IMR-90 (cell line): ENCODE measurements at regions not wholly inside any gene's neighbourhood (a gene's known extent, or its start where the extent isn't known, plus 50 kb on each side); places are given as distances from the start of the nearest gene placed in this dataset.

ENCODE experiments used
- ATAC-seq: fragments of 200-7000 bp; cut with Tn5 transposase; 2 replicates; pipeline ENCODE4 v1.9.1; 2020; ENCODE audit warnings: low read depth, mild to moderate bottlenecking, moderate library complexity
- BruUV-seq: library from RNA; stranded (reverse); fragments of 400-500 nt; replicated peaks from 2 replicates; lab custom pipeline; 2021; lab: Mats Ljungman, UMichigan
- CTCF ChIA-PET: fragments of 300-600 bp; formaldehyde crosslinking; extraction: SDS; loops from one replicate; lab custom pipeline; 2021; ENCODE audit warnings: antibody characterized with exemption; lab: Yijun Ruan, JAX
- POLR2A ChIA-PET: fragments of 300-600 bp; sonication (Branson Sonifier 250); formaldehyde crosslinking; loops from one replicate; lab custom pipeline; 2022; ENCODE audit warnings: antibody characterized with exemption; ENCODE audit not compliant: unreplicated experiment; lab: Charles Lee
- DNase-seq: peaks from one replicate; pipeline ENCODE4 v3.0.0; 2013
- H2AFZ ChIP-seq: replicated peaks from 2 replicates; pipeline ENCODE3; 2013; ENCODE audit warnings: low read length, mild to moderate bottlenecking; ENCODE audit not compliant: poor library complexity
- H2AK5ac ChIP-seq: 2 replicates; pipeline ENCODE4 v1.6.1; 2013; ENCODE audit warnings: low read depth, low read length, inconsistent platforms
- H2AK9ac ChIP-seq: replicated peaks from 2 replicates; pipeline ENCODE3; 2013; ENCODE audit warnings: mild to moderate bottlenecking, low read depth, low read length, moderate library complexity; ENCODE audit not compliant: poor library complexity
- H2BK120ac ChIP-seq: 2 replicates; pipeline ENCODE4 v1.6.1; 2013; ENCODE audit warnings: low read depth, low read length, inconsistent platforms
- H2BK15ac ChIP-seq: 3 replicates; pipeline ENCODE4 v1.6.1; 2013; ENCODE audit warnings: low read depth, low read length, inconsistent platforms
- H2BK20ac ChIP-seq: 2 replicates; pipeline ENCODE4 v1.6.1; 2013; ENCODE audit warnings: low read depth, mild to moderate bottlenecking, inconsistent platforms, low read length, moderate library complexity
- H2BK5ac ChIP-seq: 2 replicates; pipeline ENCODE4 v1.6.1; 2013; ENCODE audit warnings: mild to moderate bottlenecking, low read depth, low read length, inconsistent platforms; ENCODE audit not compliant: poor library complexity, severe bottlenecking
- H3K14ac ChIP-seq: replicated peaks from 2 replicates; pipeline ENCODE4 v1.6.1; 2013; ENCODE audit warnings: low read depth, low read length, inconsistent platforms
- H3K18ac ChIP-seq: 2 replicates; pipeline ENCODE4 v1.6.1; 2013; ENCODE audit warnings: low read depth, low read length, control low read depth
- H3K23ac ChIP-seq: 2 replicates; pipeline ENCODE4 v1.6.1; 2013; ENCODE audit warnings: low read depth, low read length, inconsistent platforms
- H3K27ac ChIP-seq: 2 replicates; pipeline ENCODE4 v1.5.1; 2013; ENCODE audit warnings: mild to moderate bottlenecking, control low read depth, low read length; ENCODE audit not compliant: insufficient read depth
- H3K27me3 ChIP-seq: 2 replicates; pipeline ENCODE4 v1.6.1; 2013; ENCODE audit warnings: low read length; ENCODE audit not compliant: control insufficient read depth, insufficient read depth
- H3K36me3 ChIP-seq: 2 replicates; pipeline ENCODE4 v1.6.1; 2013; ENCODE audit warnings: low read length, mixed read lengths; ENCODE audit not compliant: control insufficient read depth, insufficient read depth
- H3K4ac ChIP-seq: 2 replicates; pipeline ENCODE4 v1.6.1; 2013; ENCODE audit warnings: low read depth, low read length, inconsistent platforms
- H3K4me1 ChIP-seq: 2 replicates; pipeline ENCODE4 v1.6.1; 2013; ENCODE audit warnings: low read length, mixed read lengths; ENCODE audit not compliant: control insufficient read depth, insufficient read depth
- H3K4me2 ChIP-seq: 2 replicates; pipeline ENCODE4 v1.6.1; 2013; ENCODE audit warnings: low read depth, mild to moderate bottlenecking, control low read depth, low read length, moderate library complexity
- H3K4me3 ChIP-seq: 2 replicates; pipeline ENCODE4 v1.5.1; 2013; ENCODE audit warnings: low read depth, mild to moderate bottlenecking, control low read depth, low read length, moderate library complexity; ENCODE audit not compliant: insufficient read depth
- H3K56ac ChIP-seq: 2 replicates; pipeline ENCODE4 v1.6.1; 2013; ENCODE audit warnings: low read length, inconsistent platforms; ENCODE audit not compliant: insufficient read depth; ENCODE audit errors: extremely low read depth
- H3K79me1 ChIP-seq, 2 experiments: 2 replicates each; pipeline ENCODE4 v1.6.1; 2013; ENCODE audit warnings: low read length in 2 of 2, inconsistent platforms in 1 of 2, low read depth in 1 of 2
- H3K9ac ChIP-seq: 2 replicates; pipeline ENCODE4 v1.6.1; 2013; ENCODE audit warnings: low read depth, low read length, control low read depth
- H3K9me1 ChIP-seq: 2 replicates; pipeline ENCODE4 v1.6.1; 2013; ENCODE audit warnings: low read length, inconsistent platforms; ENCODE audit not compliant: insufficient read depth
- H3K9me3 ChIP-seq: 2 replicates; pipeline ENCODE4 v1.6.1; 2013; ENCODE audit warnings: low read length; ENCODE audit not compliant: control insufficient read depth, insufficient read depth
- H4K20me1 ChIP-seq: 2 replicates; pipeline ENCODE4 v1.6.1; 2013; ENCODE audit warnings: low read length, inconsistent platforms; ENCODE audit not compliant: insufficient read depth
- H4K5ac ChIP-seq: 2 replicates; pipeline ENCODE4 v1.6.1; 2013; ENCODE audit warnings: mild to moderate bottlenecking, low read depth, low read length, control low read depth
- H4K8ac ChIP-seq, 2 experiments: 2 replicates each; pipeline ENCODE4 v1.6.1; 2013; ENCODE audit warnings: low read depth in 2 of 2, low read length in 2 of 2, control low read depth in 1 of 2, inconsistent platforms in 1 of 2
- H4K91ac ChIP-seq: 2 replicates; pipeline ENCODE4 v1.6.1; 2013; ENCODE audit warnings: low read depth, low read length, inconsistent platforms; ENCODE audit not compliant: insufficient read depth
- CEBPB ChIP-seq: IDR thresholded peaks from 2 replicates; pipeline ENCODE4 v1.6.1; 2012; ENCODE audit warnings: low read depth, low read length, improper control_type of control experiment
- CHD1 ChIP-seq: IDR thresholded peaks from 2 replicates; pipeline ENCODE4 v1.6.1; 2012; ENCODE audit warnings: low read depth, low read length, improper control_type of control experiment
- FOS ChIP-seq: fragments of 150-350 bp; IDR thresholded peaks from 2 replicates; pipeline ENCODE4 v1.6.1; 2016; ENCODE audit warnings: low read depth, low read length
- MAFK ChIP-seq: IDR thresholded peaks from 2 replicates; pipeline ENCODE4 v1.6.1; 2012; ENCODE audit warnings: low read depth, low read length, improper control_type of control experiment
- MAZ ChIP-seq: IDR thresholded peaks from 2 replicates; pipeline ENCODE4 v1.6.1; 2012; ENCODE audit warnings: low read depth, mild to moderate bottlenecking, low read length, improper control_type of control experiment, moderate library complexity, borderline replicate concordance
- MXI1 ChIP-seq: IDR thresholded peaks from 2 replicates; pipeline ENCODE4 v1.6.1; 2012; ENCODE audit warnings: low read depth, mild to moderate bottlenecking, low read length, moderate library complexity, borderline replicate concordance
- NFE2L2 ChIP-seq: fragments of 150-350 bp; IDR thresholded peaks from 2 replicates; pipeline ENCODE4 v1.6.1; 2016; ENCODE audit warnings: low read depth, mild to moderate bottlenecking, low read length
- POLR2A ChIP-seq: IDR thresholded peaks from 2 replicates; pipeline ENCODE4 v1.6.1; 2012; ENCODE audit warnings: mild to moderate bottlenecking, low read depth, low read length
- RAD21 ChIP-seq: IDR thresholded peaks from 2 replicates; pipeline ENCODE4 v1.6.1; 2012; ENCODE audit warnings: low read length, improper control_type of control experiment
- RCOR1 ChIP-seq: IDR thresholded peaks from 2 replicates; pipeline ENCODE4 v1.6.1; 2012; ENCODE audit warnings: mild to moderate bottlenecking, low read length, improper control_type of control experiment; ENCODE audit not compliant: insufficient replicate concordance
- RFX5 ChIP-seq: IDR thresholded peaks from 2 replicates; pipeline ENCODE4 v1.8.0; 2012; ENCODE audit warnings: low read depth, mild to moderate bottlenecking, low read length, moderate library complexity
- SMC3 ChIP-seq: fragments of 150-350 bp; IDR thresholded peaks from 2 replicates; pipeline ENCODE4 v1.6.1; 2016; ENCODE audit warnings: low read depth, mild to moderate bottlenecking, antibody characterized with exemption, low read length, moderate library complexity
- WGBS, 2 experiments: methylation state at CpG; one replicate each; pipeline versions ENCODE4 v1.1.5 to v1.1.7; 2013; ENCODE audit warnings: missing lambda C conversion rate in 2 of 2; ENCODE audit not compliant: insufficient read length in 1 of 2; ENCODE audit errors: extremely low coverage in 2 of 2; 5-methylcytosine and 5-hydroxymethylcytosine counted together
- dilution Hi-C: fragments of 300-500 bp; cut with HindIII; formaldehyde crosslinking; loops from one replicate; pipeline ENCODE4 v1.14.3; 2018; ENCODE audit warnings: low sequenced_read_pairs; ENCODE audit not compliant: unreplicated experiment
- in situ Hi-C: fragments of 300-500 bp; cut with MboI; formaldehyde crosslinking; loops from 3 replicates; pipeline ENCODE4 v1.14.3; 2019; ENCODE audit warnings: low sequenced_read_pairs, inconsistent platforms, mixed read lengths
- intact Hi-C: fragments of 100-400 bp; cut with micrococcal nuclease; formaldehyde crosslinking; loops from 2 replicates; pipeline ENCODE4 v1.10.0; 2022
- TF ChIP-seq, protein P1 (sequence below): conservative IDR thresholded peaks from 2 replicates; pipeline ENCODE4 v1.5.1; 2012; ENCODE audit warnings: mild to moderate bottlenecking, low read depth, low read length, improper control_type of control experiment
- TF ChIP-seq, protein P2 (sequence below): fragments of 150-350 bp; IDR thresholded peaks from 2 replicates; pipeline ENCODE4 v1.6.1; 2017; ENCODE audit warnings: mild to moderate bottlenecking, antibody characterized with exemption, low read length, low read depth

DNA sequence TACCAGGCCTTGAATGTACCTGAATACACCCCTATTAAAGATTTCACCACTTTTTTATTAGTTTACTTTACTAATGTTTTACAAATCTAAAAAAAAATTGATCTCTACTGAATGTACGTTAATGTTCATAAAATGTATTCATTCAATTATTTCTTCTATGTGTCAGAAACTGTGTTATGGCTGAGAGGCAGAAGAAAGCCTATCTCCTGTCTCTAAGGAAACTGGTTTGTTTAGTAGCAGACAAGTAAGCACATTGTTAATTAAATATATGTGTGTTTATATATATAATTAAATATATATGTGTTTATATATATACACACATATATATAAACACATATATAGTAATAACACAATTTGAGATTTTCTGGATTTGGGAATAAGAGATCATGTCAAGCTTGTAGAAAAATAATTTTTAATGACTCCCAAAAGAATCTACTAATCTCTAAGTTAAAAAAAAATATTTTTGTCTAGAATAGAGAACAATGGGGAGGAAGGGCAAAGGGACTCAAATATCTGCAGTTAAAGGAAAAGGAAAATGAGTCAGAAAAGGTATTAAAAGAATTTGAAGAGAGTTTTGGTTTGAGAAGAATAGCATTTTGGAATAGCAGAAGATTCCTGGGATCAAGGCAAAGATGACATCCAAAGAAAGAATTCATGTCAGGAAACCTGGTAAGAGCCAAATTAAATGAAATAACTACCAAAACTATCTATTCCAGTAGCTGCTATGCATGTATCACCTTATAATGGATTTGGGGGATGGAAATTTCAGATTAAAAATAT, 92.1 kb downstream of the CH25H start:
- no TSS peak for BruUV-seq
- CTCF ChIA-PET: no interaction called here
- Histone ChIP-seq H3K4ac (no peak overlapping the region), H2BK5ac (no peak overlapping the region), H3K14ac (no peak overlapping the region), H3K79me1 (no peaks in the 10 kb centered on the region), H2BK15ac (no peak overlapping the region), H2AK5ac (no peak overlapping the region), H3K18ac (no peak overlapping the region), H3K4me2 (no peak overlapping the region), H2BK120ac (no peak overlapping the region), H3K9me3 (no peaks in the 10 kb centered on the region), H3K56ac (no peak overlapping the region), H4K20me1 (no peaks in the 10 kb centered on the region), H3K4me3 (no peak overlapping the region), H3K23ac (no peak overlapping the region), H4K8ac (no peak overlapping the region), H2AFZ (no peak overlapping the region), H2BK20ac (no peak overlapping the region), H3K27me3 (no peaks in the 10 kb centered on the region), H3K9me1 (peaks cover 4% of the 10 kb centered on the region; the same call in 1 of the 2 replicates), H4K5ac (no peak overlapping the region), H3K9ac (no peak overlapping the region), H4K91ac (no peak overlapping the region), H3K27ac (no peak overlapping the region), H2AK9ac (no peak overlapping the region), H3K4me1 (peaks cover 5% of the 10 kb centered on the region), H3K36me3 (no peaks in the 10 kb centered on the region)
- intact Hi-C loops (loop anchor here (5.0 kb wide), 1 partner anchor 87 kb away; no protein-coding TSS in a partner anchor), dilution Hi-C loops (no loop called here), in situ Hi-C loops (no loop called here)
- ATAC-seq (no peak), DNase-seq (no peak)
- TF ChIP-seq MAFK (no peak), NFE2L2 (no peak), FOS (no peak), MXI1 (no peak), RFX5 (no peak), CHD1 (no peak), RCOR1 (no peak), RAD21 (no peak), SMC3 (no peak), POLR2A (no peak), MAZ (no peak), CEBPB (no peak)
- TF ChIP-seq, protein P1, sequence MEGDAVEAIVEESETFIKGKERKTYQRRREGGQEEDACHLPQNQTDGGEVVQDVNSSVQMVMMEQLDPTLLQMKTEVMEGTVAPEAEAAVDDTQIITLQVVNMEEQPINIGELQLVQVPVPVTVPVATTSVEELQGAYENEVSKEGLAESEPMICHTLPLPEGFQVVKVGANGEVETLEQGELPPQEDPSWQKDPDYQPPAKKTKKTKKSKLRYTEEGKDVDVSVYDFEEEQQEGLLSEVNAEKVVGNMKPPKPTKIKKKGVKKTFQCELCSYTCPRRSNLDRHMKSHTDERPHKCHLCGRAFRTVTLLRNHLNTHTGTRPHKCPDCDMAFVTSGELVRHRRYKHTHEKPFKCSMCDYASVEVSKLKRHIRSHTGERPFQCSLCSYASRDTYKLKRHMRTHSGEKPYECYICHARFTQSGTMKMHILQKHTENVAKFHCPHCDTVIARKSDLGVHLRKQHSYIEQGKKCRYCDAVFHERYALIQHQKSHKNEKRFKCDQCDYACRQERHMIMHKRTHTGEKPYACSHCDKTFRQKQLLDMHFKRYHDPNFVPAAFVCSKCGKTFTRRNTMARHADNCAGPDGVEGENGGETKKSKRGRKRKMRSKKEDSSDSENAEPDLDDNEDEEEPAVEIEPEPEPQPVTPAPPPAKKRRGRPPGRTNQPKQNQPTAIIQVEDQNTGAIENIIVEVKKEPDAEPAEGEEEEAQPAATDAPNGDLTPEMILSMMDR: no peak
- TF ChIP-seq, protein P2, sequence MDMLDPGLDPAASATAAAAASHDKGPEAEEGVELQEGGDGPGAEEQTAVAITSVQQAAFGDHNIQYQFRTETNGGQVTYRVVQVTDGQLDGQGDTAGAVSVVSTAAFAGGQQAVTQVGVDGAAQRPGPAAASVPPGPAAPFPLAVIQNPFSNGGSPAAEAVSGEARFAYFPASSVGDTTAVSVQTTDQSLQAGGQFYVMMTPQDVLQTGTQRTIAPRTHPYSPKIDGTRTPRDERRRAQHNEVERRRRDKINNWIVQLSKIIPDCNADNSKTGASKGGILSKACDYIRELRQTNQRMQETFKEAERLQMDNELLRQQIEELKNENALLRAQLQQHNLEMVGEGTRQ: no peak
- POLR2A ChIA-PET: no interaction called here
- no CpG with 5 or more reads among the region's 1 CpG for WGBS, 2 experiments
